Erythroblast (primary cell): ENCODE measurements at regions not wholly inside any gene's neighbourhood (a gene's known extent, or its start where the extent isn't known, plus 50 kb on each side); places are given as distances from the start of the nearest gene placed in this dataset.

Source experiments
- GATA1 ChIP-seq: IDR thresholded peaks from 2 replicates; pipeline ENCODE4 v1.6.1; 2011; ENCODE audit warnings: low read depth, mild to moderate bottlenecking, control low read depth, low read length, moderate library complexity
- POLR2A ChIP-seq: IDR thresholded peaks from 2 replicates; pipeline ENCODE4 v1.6.1; 2011; ENCODE audit warnings: mild to moderate bottlenecking, low read length

GRCh38 chr7:125010540-125010939 lies 80.9 kb upstream of the POT1 start:
- TF ChIP-seq POLR2A: no peak
- TF ChIP-seq GATA1: no peak
